ENCODE measurements at regions not wholly inside any gene's neighbourhood (a gene's known extent, or its start where the extent isn't known, plus 50 kb on each side); places are given as distances from the start of the nearest gene placed in this dataset.

- TF ChIP-seq TAF1 (IDR thresholded peaks at IDR 0.05; ENCODE audit: low read depth, low read length), result no peak
- TF ChIP-seq MAX (IDR thresholded peaks at IDR 0.05), result no peak
- TF ChIP-seq CREB1 (IDR thresholded peaks at IDR 0.05), result no peak
- TF ChIP-seq BCL11A (IDR thresholded peaks at IDR 0.05; ENCODE audit: low read depth in 2 of 2, low read length in 2 of 2), result no peak
These were observed 491.0 kb upstream of the C9orf72 start (continued) for GRCh38 chr9:28064241-28064815.
